HepG2 (cell line): ENCODE measurements at regions not wholly inside any gene's neighbourhood (a gene's known extent, or its start where the extent isn't known, plus 50 kb on each side); places are given as distances from the start of the nearest gene placed in this dataset.

Experiments used
- EP300 ChIP-seq, 3 experiments: sonication (generic) in 1 of 3; formaldehyde crosslinking in 1 of 3; IDR thresholded peaks; 2 replicates each; pipeline versions ENCODE4 v1.5.1 to v1.6.1; 2011 to 2020; ENCODE audit warnings: low read depth in 2 of 3, low read length in 2 of 3, borderline replicate concordance in 1 of 3, improper control_type of control experiment in 1 of 3, mild to moderate bottlenecking in 1 of 3, missing genetic modification reagents in 1 of 3, moderate library complexity in 1 of 3
- KDM1A ChIP-seq: IDR thresholded peaks from 2 replicates; pipeline ENCODE4 v1.6.1; 2016; ENCODE audit warnings: missing compliant biosample characterization
- RAD51 ChIP-seq: fragments of 450-650 bp; IDR thresholded peaks from 2 replicates; pipeline ENCODE4 v1.6.1; 2016; ENCODE audit warnings: borderline replicate concordance

DNA sequence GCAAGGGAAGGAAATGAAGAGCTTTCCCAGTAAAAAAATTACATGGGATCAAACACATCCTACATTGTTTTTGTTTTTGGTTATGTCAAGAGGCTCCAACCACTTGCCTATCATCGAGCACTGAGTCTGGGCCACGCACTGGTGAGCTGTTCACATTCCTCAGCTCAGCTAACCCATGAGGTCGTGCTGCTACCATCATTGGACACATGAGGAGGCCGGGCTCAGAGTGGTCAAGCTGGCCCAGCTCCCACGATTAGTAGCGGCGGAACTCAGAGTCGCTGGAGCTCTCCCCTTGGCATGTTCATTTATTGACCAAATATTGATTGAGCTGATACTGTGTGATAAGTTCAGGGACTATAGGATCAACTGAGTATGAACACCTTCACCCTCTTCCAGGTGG lies 164.9 kb downstream of the CDH26 start:
- no peak for TF ChIP-seq RAD51
- no peak for TF ChIP-seq EP300 (IDR thresholded peaks at IDR 0.05; ENCODE audit: low read depth in 2 of 2, low read length in 2 of 2)
- no peak for TF ChIP-seq EP300 (CRISPR knock-in tag; IDR thresholded peaks at IDR 0.05; ENCODE audit: borderline replicate concordance)
- TF ChIP-seq KDM1A = no peak
